MM.1S (cell line): ENCODE measurements at regions not wholly inside any gene's neighbourhood (a gene's known extent, or its start where the extent isn't known, plus 50 kb on each side); places are given as distances from the start of the nearest gene placed in this dataset.

Source experiments
- DNase-seq: peaks from one replicate; pipeline ENCODE4 v3.0.0-alpha.2; 2015
- H2AFZ ChIP-seq: fragments of 300-600 bp; sonication (generic); 2 replicates; pipeline ENCODE4 v1.6.0; 2016; ENCODE audit warnings: antibody characterized with exemption, low read length
- H3F3A ChIP-seq: fragments of 300-600 bp; sonication (generic); 2 replicates; pipeline ENCODE4 v1.6.1; 2016; ENCODE audit warnings: mild to moderate bottlenecking, antibody characterized with exemption, low read length, moderate library complexity, mixed read lengths; ENCODE audit not compliant: insufficient read depth
- H3K27ac ChIP-seq: fragments of 300-600 bp; sonication (generic); 2 replicates; pipeline ENCODE4 v1.5.1; 2016; ENCODE audit warnings: mild to moderate bottlenecking, low read length
- H3K27me3 ChIP-seq: fragments of 300-600 bp; sonication (generic); replicated peaks from 2 replicates; pipeline ENCODE4 v1.6.0; 2016; ENCODE audit warnings: low read length; ENCODE audit not compliant: insufficient read depth
- H3K36me3 ChIP-seq: fragments of 300-600 bp; sonication (generic); replicated peaks from 2 replicates; pipeline ENCODE4 v1.6.1; 2016; ENCODE audit warnings: mild to moderate bottlenecking, low read length, mixed read lengths; ENCODE audit not compliant: insufficient read depth
- H3K4me1 ChIP-seq: fragments of 300-600 bp; sonication (generic); 2 replicates; pipeline ENCODE4 v1.6.1; 2016; ENCODE audit warnings: low read length, mixed read lengths
- H3K4me2 ChIP-seq: fragments of 300-600 bp; sonication (generic); 2 replicates; pipeline ENCODE4 v1.6.0; 2016; ENCODE audit warnings: low read depth, low read length
- H3K4me3 ChIP-seq: fragments of 300-600 bp; sonication (generic); 2 replicates; pipeline ENCODE4 v1.5.1; 2016; ENCODE audit warnings: low read length, mixed read lengths
- H3K79me2 ChIP-seq: fragments of 300-600 bp; sonication (generic); 2 replicates; pipeline ENCODE4 v1.6.1; 2016; ENCODE audit warnings: mixed run types, low read length, mixed read lengths
- H3K9ac ChIP-seq: fragments of 300-600 bp; sonication (generic); 2 replicates; pipeline ENCODE4 v1.6.1; 2016; ENCODE audit warnings: low read length, mixed read lengths
- H3K9me2 ChIP-seq: fragments of 300-600 bp; sonication (generic); replicated peaks from 2 replicates; pipeline ENCODE4 v1.6.1; 2016; ENCODE audit warnings: mild to moderate bottlenecking, low read length, mixed read lengths; ENCODE audit not compliant: insufficient read depth
- H3K9me3 ChIP-seq: fragments of 300-600 bp; sonication (generic); replicated peaks from 2 replicates; pipeline ENCODE4 v1.6.1; 2016; ENCODE audit warnings: mild to moderate bottlenecking, low read length, mixed read lengths; ENCODE audit not compliant: insufficient read depth
- H4K20me1 ChIP-seq: fragments of 300-600 bp; sonication (generic); 2 replicates; pipeline ENCODE4 v1.6.1; 2016; ENCODE audit warnings: mild to moderate bottlenecking, low read length, moderate library complexity, mixed read lengths; ENCODE audit not compliant: insufficient read depth
- EZH2 ChIP-seq: fragments of 300-600 bp; sonication (generic); optimal IDR thresholded peaks from 2 replicates; pipeline ENCODE3; 2017; ENCODE audit warnings: low read depth, mild to moderate bottlenecking, antibody characterized with exemption, low read length, mixed read lengths
- EZH2phosphoT487 ChIP-seq: fragments of 300-600 bp; sonication (generic); IDR thresholded peaks from 2 replicates; pipeline ENCODE4 v1.6.1; 2018; ENCODE audit warnings: antibody characterized with exemption, low read length
- TF ChIP-seq, protein P1 (sequence below): fragments of 300-600 bp; sonication (generic); IDR thresholded peaks from 2 replicates; pipeline ENCODE4 v1.5.1; 2016; ENCODE audit warnings: antibody characterized with exemption, low read length, mixed read lengths

DNA sequence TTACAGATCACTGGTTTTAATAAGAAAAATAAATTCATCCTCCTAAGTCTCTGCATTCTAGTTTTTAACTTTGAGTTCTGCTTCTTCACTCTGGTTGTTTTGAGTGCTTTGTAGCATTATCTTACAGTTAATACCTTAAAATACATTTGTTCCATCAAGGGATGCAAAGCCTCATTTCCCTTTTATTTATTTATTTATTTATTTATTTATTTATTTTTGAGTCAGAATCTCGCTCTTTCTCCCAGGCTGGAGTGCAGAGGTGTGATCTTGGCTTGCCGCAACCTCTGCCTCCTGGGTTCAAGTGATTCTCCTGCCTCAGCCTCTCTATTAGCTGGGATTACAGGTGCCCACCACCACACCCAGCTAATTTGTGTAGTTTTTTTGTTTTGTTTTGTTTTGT lies 147.8 kb downstream of the ZNF326 start:
- Histone ChIP-seq H3K4me2 (no peak overlapping the region), H3K79me2 (no peaks in the 10 kb centered on the region), H3K4me3 (no peak overlapping the region), H3K27ac (no peak overlapping the region), H3K4me1 (no peaks in the 10 kb centered on the region), H3F3A (no peaks in the 10 kb centered on the region), H2AFZ (no peak overlapping the region), H3K9me2 (no peaks in the 10 kb centered on the region), H3K27me3 (no peaks in the 10 kb centered on the region), H4K20me1 (no peaks in the 10 kb centered on the region), H3K9me3 (no peaks in the 10 kb centered on the region), H3K36me3 (no peaks in the 10 kb centered on the region), H3K9ac (no peak overlapping the region)
- TF ChIP-seq EZH2phosphoT487 (no peak), EZH2 (no peak)
- TF ChIP-seq, protein P1, sequence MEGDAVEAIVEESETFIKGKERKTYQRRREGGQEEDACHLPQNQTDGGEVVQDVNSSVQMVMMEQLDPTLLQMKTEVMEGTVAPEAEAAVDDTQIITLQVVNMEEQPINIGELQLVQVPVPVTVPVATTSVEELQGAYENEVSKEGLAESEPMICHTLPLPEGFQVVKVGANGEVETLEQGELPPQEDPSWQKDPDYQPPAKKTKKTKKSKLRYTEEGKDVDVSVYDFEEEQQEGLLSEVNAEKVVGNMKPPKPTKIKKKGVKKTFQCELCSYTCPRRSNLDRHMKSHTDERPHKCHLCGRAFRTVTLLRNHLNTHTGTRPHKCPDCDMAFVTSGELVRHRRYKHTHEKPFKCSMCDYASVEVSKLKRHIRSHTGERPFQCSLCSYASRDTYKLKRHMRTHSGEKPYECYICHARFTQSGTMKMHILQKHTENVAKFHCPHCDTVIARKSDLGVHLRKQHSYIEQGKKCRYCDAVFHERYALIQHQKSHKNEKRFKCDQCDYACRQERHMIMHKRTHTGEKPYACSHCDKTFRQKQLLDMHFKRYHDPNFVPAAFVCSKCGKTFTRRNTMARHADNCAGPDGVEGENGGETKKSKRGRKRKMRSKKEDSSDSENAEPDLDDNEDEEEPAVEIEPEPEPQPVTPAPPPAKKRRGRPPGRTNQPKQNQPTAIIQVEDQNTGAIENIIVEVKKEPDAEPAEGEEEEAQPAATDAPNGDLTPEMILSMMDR, result no peak
- DNase-seq, result no peak

DNA sequence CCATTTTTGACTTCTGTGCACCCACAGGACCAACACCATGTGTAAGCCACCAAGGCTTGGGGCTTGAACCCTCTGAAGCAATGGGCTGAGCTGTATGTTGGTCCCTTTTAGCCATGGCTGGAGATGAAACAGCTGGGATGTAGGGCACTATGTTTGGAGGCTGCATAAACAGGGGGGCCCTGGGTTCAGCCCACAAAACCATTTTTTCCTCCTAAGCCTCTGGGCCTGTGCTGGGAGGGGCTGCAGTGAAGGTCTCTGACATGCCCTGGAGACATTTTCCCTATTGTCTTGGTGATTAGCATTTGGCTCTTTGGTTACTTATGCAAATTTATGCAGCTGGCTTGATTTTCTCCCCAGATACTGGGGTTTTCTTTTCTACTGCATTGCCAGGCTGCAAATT lies 144.9 kb downstream of the ZNF326 start:
- TF ChIP-seq EZH2phosphoT487 (no peak), EZH2 (no peak)
- TF ChIP-seq, protein P1, result no peak
- Histone ChIP-seq H3K27ac (no peak overlapping the region), H3K79me2 (no peaks in the 10 kb centered on the region), H3F3A (no peaks in the 10 kb centered on the region), H3K9me3 (no peaks in the 10 kb centered on the region), H3K4me1 (no peaks in the 10 kb centered on the region), H3K27me3 (no peaks in the 10 kb centered on the region), H3K4me3 (no peak overlapping the region), H3K9ac (no peak overlapping the region), H3K36me3 (no peaks in the 10 kb centered on the region), H4K20me1 (no peaks in the 10 kb centered on the region), H3K9me2 (no peaks in the 10 kb centered on the region), H2AFZ (no peak overlapping the region), H3K4me2 (no peak overlapping the region)
- DNase-seq, result no peak

DNA sequence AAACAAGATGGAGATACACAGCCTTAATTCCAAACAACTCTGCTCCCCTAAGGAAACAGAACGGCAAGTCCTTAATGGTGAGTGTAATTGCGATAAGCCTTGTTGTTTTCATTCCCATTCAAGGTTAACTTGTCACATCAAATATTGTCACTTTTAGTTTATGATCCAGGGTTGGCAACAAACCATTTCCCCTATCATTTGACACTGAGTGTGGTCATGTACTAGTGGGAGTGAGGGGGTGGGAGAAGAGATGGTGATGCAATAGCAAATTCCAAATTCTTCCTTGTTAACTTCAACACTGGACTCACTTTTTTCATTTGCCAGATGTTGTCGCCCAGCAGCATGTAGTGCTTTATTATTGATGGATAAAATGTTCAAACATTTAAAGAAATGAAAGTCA lies 140.4 kb downstream of the ZNF326 start:
- H3K9ac ChIP-seq, result no peak overlapping the region
- no peak overlapping the region for H2AFZ ChIP-seq
- no peak overlapping the region for H3K4me3 ChIP-seq
- no peaks in the 10 kb centered on the region for H3K27me3 ChIP-seq
- H4K20me1 ChIP-seq, result no peaks in the 10 kb centered on the region
- no peak for TF ChIP-seq EZH2phosphoT487
- TF ChIP-seq, protein P1, result no peak
- H3K36me3 ChIP-seq, result no peaks in the 10 kb centered on the region
- H3K9me2 ChIP-seq, result no peaks in the 10 kb centered on the region
- no peak overlapping the region for H3K4me2 ChIP-seq
- H3K9me3 ChIP-seq, result no peaks in the 10 kb centered on the region
- no peaks in the 10 kb centered on the region for H3K79me2 ChIP-seq
- no peaks in the 10 kb centered on the region for H3F3A ChIP-seq
- H3K4me1 ChIP-seq, result peaks cover 4% of the 10 kb centered on the region
- DNase-seq, result no peak
- H3K27ac ChIP-seq, result no peak overlapping the region
